ENCODE measurements at regions not wholly inside any gene's neighbourhood (a gene's known extent, or its start where the extent isn't known, plus 50 kb on each side); places are given as distances from the start of the nearest gene placed in this dataset.

GRCh38 chr2:196516564-196516963 lies 123.0 kb upstream of the CCDC150 start:
- WGBS (ENCODE audit: extremely low coverage, insufficient read length, low lambda C conversion rate), result no CpG with 5 or more reads among the region's 4 CpGs
- no peak overlapping the region for H3K4me2 ChIP-seq (ENCODE audit: insufficient read depth, insufficient read length, low read length)
- H3K4me1 ChIP-seq (ENCODE audit: insufficient read depth, low read length), result no peaks in the 10 kb centered on the region
- H3K18ac ChIP-seq (ENCODE audit: insufficient read length, low read depth, low read length), result no peak overlapping the region
- no peak overlapping the region for H3K23ac ChIP-seq (ENCODE audit: insufficient read length, low read depth, low read length)
- no peak overlapping the region for H2BK15ac ChIP-seq (ENCODE audit: low read depth, low read length)
- Mint-ChIP-seq H3K27me3 (ENCODE audit: low read depth) (no peaks in the 10 kb centered on the region; the same call in 1 of the 2 replicates), H3K9me3 (no peaks in the 10 kb centered on the region), H3K36me3 (ENCODE audit: insufficient read depth in 1 of 3, low read depth in 3 of 3) (no peaks in the 10 kb centered on the region), H3K27ac (no peak overlapping the region), H3K4me1 (peaks cover 5 to 8% of the 10 kb centered on the region in 2 experiments), H3K4me3 (no peak overlapping the region)
- no peak overlapping the region for H3K4ac ChIP-seq (ENCODE audit: low read depth, low read length)
- no peaks in the 10 kb centered on the region for H3K27me3 ChIP-seq (ENCODE audit: insufficient read depth, low read length)
- no peak overlapping the region for H3K9ac ChIP-seq (ENCODE audit: extremely low read depth, insufficient read length, low read length)
- H3T11ph ChIP-seq (ENCODE audit: low read length), result no peak overlapping the region
- no peak overlapping the region for H3K27ac ChIP-seq (ENCODE audit: insufficient read length, low read depth, low read length)
- no peak overlapping the region for H2BK5ac ChIP-seq (ENCODE audit: insufficient read length, low read length)
- no peak for TF ChIP-seq CTCF (conservative IDR thresholded peaks at IDR 0.05)
- H2BK20ac ChIP-seq (ENCODE audit: low read depth, low read length, poor library complexity, severe bottlenecking), result no peak overlapping the region
- H3K79me1 ChIP-seq (ENCODE audit: insufficient read depth, low read depth, low read length, poor library complexity, severe bottlenecking), result no peaks in the 10 kb centered on the region
- no peak overlapping the region for H2AFZ ChIP-seq (ENCODE audit: low read length)
- no peak overlapping the region for H4K91ac ChIP-seq (ENCODE audit: insufficient read length, low read depth, low read length)
- H2AK5ac ChIP-seq (ENCODE audit: insufficient read length, low read length), result no peak overlapping the region
- no peak overlapping the region for H3K56ac ChIP-seq (ENCODE audit: insufficient read length, low read depth, low read length)
- no peak overlapping the region for H3K14ac ChIP-seq (ENCODE audit: insufficient read depth, low read length)
- DNase-seq, result no peak
- no peak overlapping the region for H4K5ac ChIP-seq (ENCODE audit: insufficient read length, low read depth, low read length)
- H4K20me1 ChIP-seq (ENCODE audit: control insufficient read depth, insufficient read depth, insufficient read length), result no peaks in the 10 kb centered on the region
- H3K23me2 ChIP-seq (ENCODE audit: insufficient read length, low read depth, low read length, poor library complexity, severe bottlenecking), result peaks cover 4% of the 10 kb centered on the region
- H3K79me2 ChIP-seq (ENCODE audit: insufficient read depth, low read length), result no peaks in the 10 kb centered on the region
- no peak overlapping the region for H4K8ac ChIP-seq (replicated peaks; ENCODE audit: insufficient read length, low read depth, low read length)
- no peak overlapping the region for H2BK12ac ChIP-seq (ENCODE audit: insufficient read length, low read depth, low read length)
- no peak overlapping the region for H2BK120ac ChIP-seq (ENCODE audit: low read depth, low read length, poor library complexity, severe bottlenecking)
- no peaks in the 10 kb centered on the region for H3K9me3 ChIP-seq (ENCODE audit: control insufficient read depth, low read depth, low read length)

Measured in H9 (cell line).